Sigmoid colon (tissue), 4 donors: ENCODE measurements at regions not wholly inside any gene's neighbourhood (a gene's known extent, or its start where the extent isn't known, plus 50 kb on each side); places are given as distances from the start of the nearest gene placed in this dataset.

ENCODE experiments used
- CTCF ChIP-seq, 4 experiments: fragments of 450-650 bp in 3 of 4; fragments of 200-600 bp in 1 of 4; IDR thresholded peaks; one replicate each; pipeline ENCODE4 v1.5.1; 2016 to 2019; ENCODE audit warnings: antibody characterized with exemption in 4 of 4, mild to moderate bottlenecking in 3 of 4, moderate library complexity in 2 of 4
- EP300 ChIP-seq, 4 donors: sonication (generic); formaldehyde crosslinking; IDR thresholded peaks; one replicate each; pipeline ENCODE4 v1.6.1; 2017; ENCODE audit warnings: antibody characterized with exemption in 4 of 4
- POLR2A ChIP-seq, 2 donors: fragments of 450-650 bp; IDR thresholded peaks; one replicate each; pipeline ENCODE4 v1.6.1; 2016; ENCODE audit warnings: antibody characterized with exemption in 2 of 2, mild to moderate bottlenecking in 2 of 2, moderate library complexity in 2 of 2

DNA sequence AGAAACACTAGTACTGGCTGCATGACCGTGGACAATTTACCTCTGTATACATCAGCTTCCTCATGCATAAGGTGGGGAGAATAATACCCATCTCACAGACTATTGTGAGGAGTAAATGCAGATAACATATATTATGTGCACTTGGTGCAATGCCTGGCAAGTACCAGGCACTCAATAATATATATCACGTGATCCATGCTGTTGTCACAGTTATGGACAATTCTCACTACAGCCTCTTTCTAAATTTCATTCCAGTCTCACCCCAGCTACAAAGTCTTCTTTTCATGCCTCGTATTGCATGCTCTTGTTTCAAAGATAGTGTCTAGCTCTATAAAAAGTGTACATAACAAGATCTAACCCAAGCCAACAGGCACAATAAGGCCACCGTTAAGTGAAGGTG is 494.3 kb upstream of the ADAMTS9 start:
- no peak for TF ChIP-seq CTCF (IDR thresholded peaks at IDR 0.05)
- no peak for TF ChIP-seq EP300 (IDR thresholded peaks at IDR 0.05)
- TF ChIP-seq POLR2A (IDR thresholded peaks at IDR 0.05) = no peak
